K562 (cell line): ENCODE measurements at regions not wholly inside any gene's neighbourhood (a gene's known extent, or its start where the extent isn't known, plus 50 kb on each side); places are given as distances from the start of the nearest gene placed in this dataset.

Source experiments
- CUX1 ChIP-seq: fragments of 200-800 bp; sonication (Bioruptor generic); IDR thresholded peaks from 2 replicates; pipeline ENCODE4 v1.6.1; 2016; ENCODE audit warnings: missing genetic modification characterization, missing compliant biosample characterization
- E2F3 ChIP-seq: fragments of 250-450 bp; sonication (Bioruptor Pico); IDR thresholded peaks from 2 replicates; pipeline ENCODE4 v1.4.0; 2020; ENCODE audit warnings: mild to moderate bottlenecking
- RBM14 ChIP-seq: fragments of 200-400 bp; formaldehyde crosslinking; IDR thresholded peaks from 2 replicates; pipeline ENCODE4 v1.6.1; 2018; ENCODE audit warnings: low read depth, mild to moderate bottlenecking, low read length, moderate library complexity, borderline replicate concordance; ENCODE audit not compliant: insufficient read depth
- TRIM25 ChIP-seq: fragments of 450-650 bp; IDR thresholded peaks from 2 replicates; pipeline ENCODE4 v1.7.0; 2016; ENCODE audit warnings: borderline replicate concordance
- ZNF140 ChIP-seq: fragments of 250-450 bp; sonication (Bioruptor Pico); IDR thresholded peaks from 2 replicates; pipeline ENCODE4 v1.8.0; 2021; ENCODE audit warnings: moderate library complexity, mild to moderate bottlenecking, inconsistent platforms

- TF ChIP-seq E2F3 (CRISPR knock-in tag), result no peak
- no peak for TF ChIP-seq TRIM25
- TF ChIP-seq RBM14, result no peak
- no peak for TF ChIP-seq ZNF140 (CRISPR knock-in tag)
- no peak for TF ChIP-seq CUX1 (CRISPR knock-in tag)
- TF ChIP-seq, all 486 proteins: peak for 0
These were observed 1239.3 kb upstream of the ADGRL4 start (continued) for GRCh38 chr1:80245813-80246212.
